ENCODE measurements at regions not wholly inside any gene's neighbourhood (a gene's known extent, or its start where the extent isn't known, plus 50 kb on each side); places are given as distances from the start of the nearest gene placed in this dataset.
A peak's percentile ranks its signal among the peaks of the same experiment; 100 is the strongest.
"Not testable (repeated sequence)": the region's sequence is repeated elsewhere in the genome, so short reads cannot be mapped to it uniquely, and the experiment has no call there.

GRCh38 chr2:17166506-17166905 is 351.7 kb downstream of the RAD51AP2 start:
- Mint-ChIP-seq H3K36me3 (no peaks in the 10 kb centered on the region), H3K27ac (no peak overlapping the region), H3K9me3 (no peaks in the 10 kb centered on the region), H3K4me1 (no peaks in the 10 kb centered on the region), H3K27me3 (peaks cover 0 to 3% of the 10 kb centered on the region in 2 donors), H3K4me3 (no peak overlapping the region)
- DNase-seq, result no peak
- ATAC-seq (replicated peaks), result no peak

- Mint-ChIP-seq H3K27ac (no peak overlapping the region), H3K4me3 (no peak overlapping the region), H3K36me3 (no peaks in the 10 kb centered on the region), H3K9me3 (no peaks in the 10 kb centered on the region), H3K4me1 (no peaks in the 10 kb centered on the region), H3K27me3 (no peaks in the 10 kb centered on the region)
- ATAC-seq (replicated peaks) (no peak), DNase-seq (no peak)
These were observed 353.7 kb downstream of the RAD51AP2 start for GRCh38 chr2:17164550-17164949.

DNA sequence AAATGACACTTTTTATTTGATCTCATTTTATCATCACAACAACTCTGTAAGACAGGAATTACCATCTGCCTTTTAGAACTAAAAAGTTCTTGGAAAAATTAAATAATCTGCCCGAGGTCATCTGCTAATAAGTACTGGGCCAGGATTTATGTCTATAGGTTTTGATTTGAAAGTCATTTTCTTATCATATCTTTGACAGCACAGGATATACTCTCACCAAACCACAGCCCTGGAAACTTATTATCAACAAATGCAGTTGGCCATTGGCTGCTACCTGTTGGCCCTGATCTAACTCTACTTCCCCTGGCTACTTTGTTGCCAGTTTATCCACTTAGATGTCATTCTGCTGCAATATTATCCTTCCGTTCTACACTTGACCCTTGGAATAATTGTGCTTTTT is 354.6 kb downstream of the RAD51AP2 start:
- Mint-ChIP-seq H3K27me3 (no peaks in the 10 kb centered on the region), H3K4me1 (no peaks in the 10 kb centered on the region), H3K27ac (no peak overlapping the region), H3K4me3 (no peak overlapping the region), H3K36me3 (no peaks in the 10 kb centered on the region), H3K9me3 (no peaks in the 10 kb centered on the region)
- DNase-seq (no peak), ATAC-seq (replicated peaks) (no peak)

GRCh38 chr2:17162713-17163112 is 355.5 kb downstream of the RAD51AP2 start:
- no peak for DNase-seq
- Mint-ChIP-seq H3K27ac (no peak overlapping the region), H3K36me3 (no peaks in the 10 kb centered on the region), H3K4me3 (no peak overlapping the region), H3K4me1 (no peaks in the 10 kb centered on the region), H3K9me3 (no peaks in the 10 kb centered on the region), H3K27me3 (no peaks in the 10 kb centered on the region)
- no peak for ATAC-seq (replicated peaks)

DNA sequence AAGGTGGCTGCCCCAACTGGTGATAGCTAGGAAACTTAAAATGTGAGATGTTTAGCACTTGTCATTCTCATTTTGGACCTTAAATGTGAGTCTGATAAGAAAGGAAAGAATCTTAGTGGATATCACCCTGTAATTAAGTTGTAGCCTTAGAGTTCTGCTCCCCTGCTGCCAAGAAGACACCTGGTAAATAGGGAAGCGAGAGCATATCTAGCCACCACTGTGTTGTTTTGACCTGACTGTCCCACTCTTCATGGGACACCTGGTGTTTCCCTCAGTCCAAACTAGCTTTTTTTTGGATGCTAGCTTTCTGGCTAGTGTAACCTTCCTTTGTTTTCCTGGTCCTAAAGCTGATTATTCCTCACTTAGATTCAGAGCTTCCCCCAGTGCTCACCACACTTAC is 357.6 kb downstream of the RAD51AP2 start:
- Mint-ChIP-seq H3K4me1 (no peaks in the 10 kb centered on the region), H3K4me3 (no peak overlapping the region), H3K36me3 (no peaks in the 10 kb centered on the region), H3K9me3 (no peaks in the 10 kb centered on the region), H3K27me3 (no peaks in the 10 kb centered on the region), H3K27ac (no peak overlapping the region)
- no peak for DNase-seq
- ATAC-seq (replicated peaks), result peak; percentile 63 to 65

- ATAC-seq (replicated peaks), result no peak
- Mint-ChIP-seq H3K27me3 (no peaks in the 10 kb centered on the region), H3K4me3 (no peak overlapping the region), H3K36me3 (no peaks in the 10 kb centered on the region), H3K9me3 (no peaks in the 10 kb centered on the region), H3K4me1 (no peaks in the 10 kb centered on the region), H3K27ac (no peak overlapping the region)
- DNase-seq, result no peak
These were observed 362.2 kb downstream of the RAD51AP2 start for GRCh38 chr2:17156086-17156485.

GRCh38 chr2:17149945-17150344 is 368.3 kb downstream of the RAD51AP2 start:
- ATAC-seq (replicated peaks) (peak in 1 of 2 donors; percentile 36), DNase-seq (no peak)
- H3K9me3 Mint-ChIP-seq, result no peaks in the 10 kb centered on the region
- no peaks in the 10 kb centered on the region for H3K27me3 Mint-ChIP-seq
- H3K4me3 Mint-ChIP-seq, result no peak overlapping the region
- H3K4me1 Mint-ChIP-seq, result peaks cover 0 to 2% of the 10 kb centered on the region in 2 donors
- H3K27ac Mint-ChIP-seq, result peak overlapping the region; percentile 48
- H3K36me3 Mint-ChIP-seq, result no peaks in the 10 kb centered on the region

GRCh38 chr2:17148407-17149145 is 369.7 kb downstream of the RAD51AP2 start:
- peak in 1 of 2 donors; percentile 19 for ATAC-seq (replicated peaks)
- Mint-ChIP-seq H3K9me3 (no peaks in the 10 kb centered on the region), H3K4me1 (peaks cover 0 to 2% of the 10 kb centered on the region in 2 donors), H3K27me3 (no peaks in the 10 kb centered on the region), H3K4me3 (no peak overlapping the region), H3K36me3 (no peaks in the 10 kb centered on the region), H3K27ac (no peak overlapping the region)
- no peak for DNase-seq

GRCh38 chr2:17146358-17146757 is 371.9 kb downstream of the RAD51AP2 start:
- DNase-seq, result no peak
- no peak for ATAC-seq (replicated peaks)
- Mint-ChIP-seq H3K4me3 (no peak overlapping the region), H3K4me1 (peaks cover 0 to 2% of the 10 kb centered on the region in 2 donors), H3K27me3 (no peaks in the 10 kb centered on the region), H3K36me3 (no peaks in the 10 kb centered on the region), H3K27ac (no peak overlapping the region), H3K9me3 (no peaks in the 10 kb centered on the region)

GRCh38 chr2:17136877-17137276 is 381.4 kb downstream of the RAD51AP2 start:
- no peaks in the 10 kb centered on the region for H3K9me3 Mint-ChIP-seq
- H3K27ac Mint-ChIP-seq, result no peak overlapping the region
- DNase-seq (no peak), ATAC-seq (replicated peaks) (no peak)
- peaks cover 0 to 4% of the 10 kb centered on the region in 2 donors for H3K27me3 Mint-ChIP-seq
- H3K4me3 Mint-ChIP-seq, result no peak overlapping the region
- no peaks in the 10 kb centered on the region for H3K36me3 Mint-ChIP-seq
- H3K4me1 Mint-ChIP-seq, result no peaks in the 10 kb centered on the region

DNA sequence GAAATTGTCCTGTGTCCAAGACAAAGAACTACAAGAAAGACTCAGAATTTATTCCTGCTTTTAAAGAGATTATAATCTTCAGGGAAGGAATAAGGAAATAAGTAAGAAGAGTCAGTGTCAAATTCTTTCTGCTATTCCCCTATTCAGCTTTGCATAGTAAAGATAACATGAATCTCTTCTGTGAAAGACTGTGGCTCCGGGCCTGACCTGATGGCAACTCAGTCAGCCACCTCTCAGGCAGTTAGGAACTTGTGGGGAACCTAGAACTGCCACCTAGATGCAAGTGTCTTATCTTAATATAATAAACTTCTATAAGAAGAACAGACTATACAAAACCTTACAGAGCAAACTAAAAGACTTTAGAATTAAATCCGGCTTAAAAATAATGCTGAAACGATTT is 382.0 kb downstream of the RAD51AP2 start:
- Mint-ChIP-seq H3K36me3 (no peaks in the 10 kb centered on the region), H3K4me1 (no peaks in the 10 kb centered on the region), H3K27ac (no peak overlapping the region), H3K4me3 (no peak overlapping the region), H3K27me3 (peaks cover 0 to 4% of the 10 kb centered on the region in 2 donors), H3K9me3 (no peaks in the 10 kb centered on the region)
- ATAC-seq (replicated peaks), result no peak
- DNase-seq, result no peak

DNA sequence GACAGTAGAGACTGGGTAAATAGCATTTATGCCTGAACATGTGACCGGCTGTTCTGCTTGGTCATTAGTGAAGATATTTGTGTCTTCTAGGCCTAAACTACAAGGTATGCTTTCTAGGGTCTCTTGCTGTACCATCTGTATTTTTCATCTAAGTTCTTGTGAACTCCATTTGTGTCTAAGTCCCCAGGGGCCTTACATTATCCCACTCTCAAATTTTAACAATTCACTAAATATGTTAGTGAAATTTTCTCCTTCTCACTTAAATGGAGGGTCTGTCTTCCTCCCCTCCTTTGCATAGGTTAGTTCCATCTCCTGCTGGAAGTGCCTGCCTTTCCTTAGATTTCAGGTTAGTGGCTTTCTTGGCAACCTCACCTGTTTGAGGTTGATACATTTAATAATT is 382.6 kb downstream of the RAD51AP2 start:
- Mint-ChIP-seq H3K4me3 (no peak overlapping the region), H3K4me1 (no peaks in the 10 kb centered on the region), H3K9me3 (no peaks in the 10 kb centered on the region), H3K36me3 (no peaks in the 10 kb centered on the region), H3K27ac (no peak overlapping the region), H3K27me3 (peaks cover 0 to 4% of the 10 kb centered on the region in 2 donors)
- no peak for DNase-seq
- ATAC-seq (replicated peaks), result no peak

GRCh38 chr2:17133052-17133671 is 385.1 kb downstream of the RAD51AP2 start:
- H3K27ac Mint-ChIP-seq, result no peak overlapping the region
- no peak for DNase-seq
- peaks cover 0 to 1% of the 10 kb centered on the region in 2 donors for H3K27me3 Mint-ChIP-seq
- no peak for ATAC-seq (replicated peaks)
- no peak overlapping the region for H3K4me3 Mint-ChIP-seq
- H3K36me3 Mint-ChIP-seq, result no peaks in the 10 kb centered on the region
- H3K9me3 Mint-ChIP-seq, result no peaks in the 10 kb centered on the region
- H3K4me1 Mint-ChIP-seq, result no peaks in the 10 kb centered on the region

- not testable (repeated sequence) for H3K27me3 Mint-ChIP-seq; DNase-seq; H3K4me1 Mint-ChIP-seq; H3K4me3 Mint-ChIP-seq; H3K9me3 Mint-ChIP-seq; H3K27ac Mint-ChIP-seq; H3K36me3 Mint-ChIP-seq; ATAC-seq (replicated peaks)
These were observed 387.6 kb downstream of the RAD51AP2 start for GRCh38 chr2:17130627-17131026.

DNA sequence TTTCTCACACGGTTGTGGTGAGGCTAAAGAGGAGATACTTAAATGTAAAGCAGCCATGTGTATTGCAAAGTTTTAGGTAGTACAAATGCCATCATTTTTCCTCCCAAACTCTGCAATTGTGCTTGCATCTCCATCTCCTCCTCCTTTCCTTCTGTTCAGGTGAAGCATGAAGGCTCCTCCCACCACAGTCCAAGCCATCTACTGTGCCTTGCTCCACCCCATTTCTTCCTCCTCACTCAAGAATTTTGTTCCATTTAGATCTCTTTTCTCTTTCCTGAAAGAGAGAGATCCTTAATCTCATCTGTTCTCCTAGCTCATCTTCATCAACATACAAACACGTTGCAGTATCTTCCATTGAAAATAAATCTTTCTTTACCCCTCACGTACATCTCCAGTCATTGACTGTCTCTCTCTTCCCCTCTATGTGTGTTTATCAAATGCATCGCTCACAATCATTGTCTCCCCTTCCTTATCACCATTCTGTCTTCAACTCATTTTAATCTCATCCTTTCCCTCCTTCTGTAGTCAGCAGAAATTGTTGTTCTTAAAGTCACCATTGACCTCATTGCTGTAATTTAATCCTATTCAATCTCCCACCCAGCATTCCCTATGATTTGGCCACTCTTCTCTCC is 392.1 kb downstream of the RAD51AP2 start:
- DNase-seq (no peak), ATAC-seq (replicated peaks) (no peak)
- Mint-ChIP-seq H3K9me3 (no peaks in the 10 kb centered on the region), H3K4me1 (peaks cover 10 to 16% of the 10 kb centered on the region in 2 donors), H3K27ac (no peak overlapping the region), H3K36me3 (no peaks in the 10 kb centered on the region), H3K27me3 (no peaks in the 10 kb centered on the region), H3K4me3 (no peak overlapping the region)
